Endothelial cell of umbilical vein (primary cell): ENCODE measurements at regions not wholly inside any gene's neighbourhood (a gene's known extent, or its start where the extent isn't known, plus 50 kb on each side); places are given as distances from the start of the nearest gene placed in this dataset.

Experiments used
- BruUV-seq: library from RNA; stranded (reverse); fragments of 400-500 nt; replicated peaks from 2 replicates; lab custom pipeline; 2021; lab: Mats Ljungman, UMichigan
- CTCF ChIA-PET: fragments of 300-600, 350-600 bp; sonication (Branson Sonifier 250); formaldehyde crosslinking; loops from one replicate; lab custom pipeline; 2021; ENCODE audit warnings: antibody characterized with exemption, inconsistent platforms; lab: Charles Lee
- POLR2A ChIA-PET: fragments of 300-600, 350-600 bp; sonication (Branson Sonifier 250); formaldehyde crosslinking; loops from one replicate; lab custom pipeline; 2021; ENCODE audit warnings: antibody characterized with exemption, inconsistent platforms; lab: Charles Lee
- DNase-seq: peaks from one replicate; pipeline ENCODE4 v3.0.0-alpha.2; 2011; ENCODE audit warnings: low read depth, low spot score
- FAIRE-seq: peaks from 2 replicates; lab custom pipeline; 2011; peaks lifted over from hg19 to GRCh38; lab: Jason Lieb, UNC
- H2AFZ ChIP-seq: 2 replicates; pipeline ENCODE4 v1.6.0; 2012; ENCODE audit warnings: low read depth, low read length, control low read depth, inconsistent platforms
- H3K27ac ChIP-seq: 2 replicates; pipeline ENCODE4 v1.5.1; 2011; ENCODE audit warnings: low read depth, mild to moderate bottlenecking, control low read depth, low read length, moderate library complexity; ENCODE audit not compliant: insufficient read depth
- H3K27me3 ChIP-seq, 2 experiments: 2 replicates each; pipeline versions ENCODE4 v1.6.0 to v1.6.1; 2011; ENCODE audit warnings: low read length in 2 of 2, mixed read lengths in 1 of 2; ENCODE audit not compliant: control insufficient read depth in 2 of 2, insufficient read depth in 2 of 2
- H3K36me3 ChIP-seq, 2 experiments: 2 replicates in 1 of 2; 3 replicates in 1 of 2; pipeline ENCODE4 v1.5.1; 2011; ENCODE audit warnings: low read length in 2 of 2, mild to moderate bottlenecking in 1 of 2, moderate library complexity in 1 of 2; ENCODE audit not compliant: control insufficient read depth in 2 of 2, insufficient read depth in 2 of 2; ENCODE audit errors: extremely low read depth in 1 of 2
- H3K4me1 ChIP-seq: 3 replicates; pipeline ENCODE4 v1.5.1; 2011; ENCODE audit warnings: mild to moderate bottlenecking, low read length; ENCODE audit not compliant: control insufficient read depth, insufficient read depth; ENCODE audit errors: extremely low read depth
- H3K4me2 ChIP-seq: 2 replicates; pipeline ENCODE4 v1.6.1; 2011; ENCODE audit warnings: low read length, control low read depth, mixed read lengths; ENCODE audit not compliant: insufficient read depth
- H3K4me3 ChIP-seq, 3 experiments: fragments of 200-600 bp in 1 of 3; sonication (generic), shearing (Covaris generic) in 1 of 3; replicated peaks in 1 of 3; 2 replicates each; pipeline ENCODE4 v1.5.1; 2011 to 2016; ENCODE audit warnings: control low read depth in 3 of 3, low read length in 3 of 3, mild to moderate bottlenecking in 2 of 3, inconsistent platforms in 1 of 3, low read depth in 1 of 3, moderate library complexity in 1 of 3; ENCODE audit not compliant: insufficient read depth in 1 of 3
- H3K79me2 ChIP-seq: 2 replicates; pipeline ENCODE4 v1.6.0; 2012; ENCODE audit warnings: low read length, inconsistent platforms; ENCODE audit not compliant: control insufficient read depth, insufficient read depth
- H3K9ac ChIP-seq: replicated peaks from 2 replicates; pipeline ENCODE3; 2011; ENCODE audit warnings: low read length, control low read depth; ENCODE audit not compliant: insufficient read depth; ENCODE audit errors: extremely low read depth
- H3K9me1 ChIP-seq: replicated peaks from 3 replicates; pipeline ENCODE4 v1.6.0; 2011; ENCODE audit warnings: mild to moderate bottlenecking, low read length; ENCODE audit not compliant: control insufficient read depth, insufficient read depth; ENCODE audit errors: extremely low read depth
- H3K9me3 ChIP-seq: replicated peaks from 2 replicates; pipeline ENCODE4 v1.5.1; 2012; ENCODE audit warnings: low read length, inconsistent platforms; ENCODE audit not compliant: control insufficient read depth, insufficient read depth
- H4K20me1 ChIP-seq: replicated peaks from 2 replicates; pipeline ENCODE3; 2011; ENCODE audit warnings: mild to moderate bottlenecking, low read length; ENCODE audit not compliant: control insufficient read depth, insufficient read depth; ENCODE audit errors: extremely low read depth
- CTCF ChIP-seq, 2 donors: IDR thresholded peaks; 1 replicate in 1 of 2; 2 replicates in 1 of 2; pipeline ENCODE4 v1.5.1; 2011; ENCODE audit warnings: low read length in 2 of 2, mild to moderate bottlenecking in 2 of 2, moderate library complexity in 2 of 2, control low read depth in 1 of 2, inconsistent platforms in 1 of 2, low read depth in 1 of 2; ENCODE audit not compliant: insufficient read depth in 1 of 2; ENCODE audit errors: extremely low read depth in 1 of 2
- EZH2 ChIP-seq: IDR thresholded peaks from 2 replicates; pipeline ENCODE4 v1.6.1; 2012; ENCODE audit warnings: borderline replicate concordance, low read depth, mild to moderate bottlenecking, moderate library complexity, low read length, inconsistent platforms; ENCODE audit not compliant: severe bottlenecking
- FOS ChIP-seq: IDR thresholded peaks from 2 replicates; pipeline ENCODE4 v1.6.1; 2011; ENCODE audit warnings: mild to moderate bottlenecking, low read length, moderate library complexity, borderline replicate concordance; ENCODE audit not compliant: insufficient read depth
- JUN ChIP-seq: IDR thresholded peaks from 2 replicates; pipeline ENCODE4 v1.6.1; 2011; ENCODE audit warnings: borderline replicate concordance, low read depth; ENCODE audit not compliant: insufficient read length, insufficient read depth
- MAX ChIP-seq: IDR thresholded peaks from 2 replicates; pipeline ENCODE4 v1.6.1; 2011; ENCODE audit not compliant: insufficient read depth, insufficient read length
- MYC ChIP-seq: IDR thresholded peaks from one replicate; pipeline ENCODE4 v1.6.1; 2011; ENCODE audit warnings: mild to moderate bottlenecking, low read depth, low read length
- POLR2A ChIP-seq: IDR thresholded peaks from 2 replicates; pipeline ENCODE4 v1.6.1; 2012; ENCODE audit warnings: low read depth, mild to moderate bottlenecking, control low read depth, low read length
- POLR2AphosphoS5 ChIP-seq: IDR thresholded peaks from 2 replicates; pipeline ENCODE4 v1.6.1; 2012; ENCODE audit warnings: low read depth, mild to moderate bottlenecking, control low read depth, low read length, moderate library complexity; ENCODE audit not compliant: insufficient read depth
- dilution Hi-C: fragments of 300-500 bp; cut with MboI; formaldehyde crosslinking; loops from one replicate; pipeline ENCODE4 v1.15.0; 2019; ENCODE audit warnings: low sequenced_read_pairs; ENCODE audit not compliant: extremely low pct_ligation_motif_present
- intact Hi-C: fragments of 100-400 bp; cut with micrococcal nuclease; formaldehyde crosslinking; loops from one replicate; pipeline ENCODE4 v1.10.0; 2022

- ChIA-PET POLR2A (no interaction called here), CTCF (interaction anchor here (0.7 kb wide), 1 partner anchor 18 kb away, joined by 3 read pairs; no protein-coding TSS in a partner anchor)
- Histone ChIP-seq H2AFZ (peak overlapping the region; percentile 60), H4K20me1 (no peaks in the 10 kb centered on the region), H3K4me1 (peaks cover 23% of the 10 kb centered on the region), H3K9ac (no peak overlapping the region), H3K9me3 (no peaks in the 10 kb centered on the region), H3K36me3 (no peaks in the 10 kb centered on the region), H3K27ac (no peak overlapping the region), H3K9me1 (no peaks in the 10 kb centered on the region), H3K27me3 (no peaks in the 10 kb centered on the region), H3K4me2 (no peak overlapping the region), H3K79me2 (no peaks in the 10 kb centered on the region), H3K4me3 (no peak overlapping the region)
- FAIRE-seq (no peak), DNase-seq (no peak)
- intact Hi-C loops (loop anchor here (2.0 kb wide), 2 partner anchors 205 to 355 kb away; partner anchors contain the start of gene EPHA4), dilution Hi-C loops (no loop called here)
- no TSS peak for BruUV-seq
- TF ChIP-seq POLR2A (no peak), MYC (no peak)
Observed at GRCh38 chr2:221778025-221778424, 205.9 kb upstream of the EPHA4 start.

GRCh38 chr2:221777119-221777518, 205.0 kb upstream of the EPHA4 start:
- H3K9me1 ChIP-seq, result no peaks in the 10 kb centered on the region
- dilution Hi-C loops (no loop called here), intact Hi-C loops (no loop called here)
- FAIRE-seq (no peak), DNase-seq (no peak)
- H3K9ac ChIP-seq, result no peak overlapping the region
- TF ChIP-seq MYC (no peak), CTCF (IDR thresholded peaks at IDR 0.05; ENCODE audit: extremely low read depth in 1 of 2, insufficient read depth in 1 of 2, low read depth in 1 of 2, low read length in 2 of 2) (no peak), EZH2 (no peak), POLR2AphosphoS5 (no peak), MAX (no peak), FOS (no peak), JUN (no peak), POLR2A (no peak)
- H3K9me3 ChIP-seq, result no peaks in the 10 kb centered on the region
- no peaks in the 10 kb centered on the region for H4K20me1 ChIP-seq
- CTCF ChIA-PET, result no interaction called here
- no peaks in the 10 kb centered on the region for H3K36me3 ChIP-seq
- H3K79me2 ChIP-seq, result no peaks in the 10 kb centered on the region
- POLR2A ChIA-PET, result no interaction called here
- peaks cover 23% of the 10 kb centered on the region for H3K4me1 ChIP-seq
- H3K27ac ChIP-seq, result no peak overlapping the region
- H3K4me3 ChIP-seq, result no peak overlapping the region
- H2AFZ ChIP-seq, result no peak overlapping the region
- no peak overlapping the region for H3K4me2 ChIP-seq
- H3K27me3 ChIP-seq, result no peaks in the 10 kb centered on the region
- BruUV-seq, result no TSS peak
